ENCODE measurements at regions not wholly inside any gene's neighbourhood (a gene's known extent, or its start where the extent isn't known, plus 50 kb on each side); places are given as distances from the start of the nearest gene placed in this dataset.

DNA sequence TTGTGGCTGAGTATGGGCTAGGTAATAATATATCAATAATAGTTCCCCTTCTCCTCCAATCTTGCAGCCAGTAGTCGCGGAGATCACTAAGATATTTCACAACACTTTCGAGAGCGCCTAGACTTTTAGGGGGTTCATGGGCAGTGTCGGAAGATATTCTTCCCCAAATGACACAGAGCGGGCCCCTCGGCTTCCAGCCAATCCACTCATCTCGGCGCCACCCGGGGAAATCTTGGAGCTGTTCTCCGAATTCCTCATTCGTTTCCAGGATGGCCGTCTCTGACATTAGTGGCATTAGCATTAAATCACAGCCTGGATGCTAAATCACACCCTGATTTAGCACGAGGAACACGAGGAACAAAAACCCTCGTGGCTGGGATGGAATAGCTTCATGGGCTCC is 437.7 kb downstream of the ZNF516 start:
- TF ChIP-seq CTCF (IDR thresholded peaks at IDR 0.05 in 4 of 5, conservative IDR thresholded peaks at IDR 0.05 in 1 of 5) (no peak), POLR2A (IDR thresholded peaks at IDR 0.05) (no peak)
